Upper lobe of right lung (tissue), 1 donor: ENCODE measurements at regions not wholly inside any gene's neighbourhood (a gene's known extent, or its start where the extent isn't known, plus 50 kb on each side); places are given as distances from the start of the nearest gene placed in this dataset.
"Not testable (repeated sequence)": the region's sequence is repeated elsewhere in the genome, so short reads cannot be mapped to it uniquely, and the experiment has no call there.

Experiments used
- ATAC-seq: fragments of 200-7000 bp; cut with Tn5 transposase; one replicate; pipeline ENCODE4 v1.9.1; 2020; ENCODE audit warnings: mild to moderate bottlenecking, moderate library complexity
- DNase-seq: peaks from one replicate; pipeline ENCODE4 v3.0.0-alpha.2; 2020
- H3K27ac ChIP-seq: fragments of 200-600 bp; one replicate; pipeline ENCODE4 v1.8.0; 2022
- H3K27me3 ChIP-seq: fragments of 200-600 bp; one replicate; pipeline ENCODE4 v1.8.0; 2022; ENCODE audit warnings: mild to moderate bottlenecking
- H3K36me3 ChIP-seq: fragments of 200-600 bp; one replicate; pipeline ENCODE4 v1.8.0; 2022
- H3K4me1 ChIP-seq: fragments of 200-600 bp; one replicate; pipeline ENCODE4 v1.8.0; 2022
- H3K4me3 ChIP-seq: fragments of 200-600 bp; one replicate; pipeline ENCODE4 v1.8.0; 2022; ENCODE audit warnings: mild to moderate bottlenecking
- H3K9me3 ChIP-seq: fragments of 200-600 bp; one replicate; pipeline ENCODE4 v1.8.0; 2022
- intact Hi-C: fragments of 100-400 bp; cut with DNase I; formaldehyde crosslinking; loops from one replicate; pipeline ENCODE4 v1.11.0; 2022
- microRNA-seq: library from miRNA; unstranded; fragments of <30 nt; microRNA quantifications from one replicate; pipeline ENCODE4 v1.2.0, GENCODE V29; 2020; ENCODE audit warnings: borderline microRNAs expressed
- TF ChIP-seq, protein P1 (sequence below): fragments of 200-600 bp; IDR thresholded peaks from one replicate; pipeline ENCODE4 v1.8.0; 2022; ENCODE audit warnings: antibody characterized with exemption
- donor health status: DM: no; HTN: yes; CAD: no; lungs with severe emphysema.

DNA sequence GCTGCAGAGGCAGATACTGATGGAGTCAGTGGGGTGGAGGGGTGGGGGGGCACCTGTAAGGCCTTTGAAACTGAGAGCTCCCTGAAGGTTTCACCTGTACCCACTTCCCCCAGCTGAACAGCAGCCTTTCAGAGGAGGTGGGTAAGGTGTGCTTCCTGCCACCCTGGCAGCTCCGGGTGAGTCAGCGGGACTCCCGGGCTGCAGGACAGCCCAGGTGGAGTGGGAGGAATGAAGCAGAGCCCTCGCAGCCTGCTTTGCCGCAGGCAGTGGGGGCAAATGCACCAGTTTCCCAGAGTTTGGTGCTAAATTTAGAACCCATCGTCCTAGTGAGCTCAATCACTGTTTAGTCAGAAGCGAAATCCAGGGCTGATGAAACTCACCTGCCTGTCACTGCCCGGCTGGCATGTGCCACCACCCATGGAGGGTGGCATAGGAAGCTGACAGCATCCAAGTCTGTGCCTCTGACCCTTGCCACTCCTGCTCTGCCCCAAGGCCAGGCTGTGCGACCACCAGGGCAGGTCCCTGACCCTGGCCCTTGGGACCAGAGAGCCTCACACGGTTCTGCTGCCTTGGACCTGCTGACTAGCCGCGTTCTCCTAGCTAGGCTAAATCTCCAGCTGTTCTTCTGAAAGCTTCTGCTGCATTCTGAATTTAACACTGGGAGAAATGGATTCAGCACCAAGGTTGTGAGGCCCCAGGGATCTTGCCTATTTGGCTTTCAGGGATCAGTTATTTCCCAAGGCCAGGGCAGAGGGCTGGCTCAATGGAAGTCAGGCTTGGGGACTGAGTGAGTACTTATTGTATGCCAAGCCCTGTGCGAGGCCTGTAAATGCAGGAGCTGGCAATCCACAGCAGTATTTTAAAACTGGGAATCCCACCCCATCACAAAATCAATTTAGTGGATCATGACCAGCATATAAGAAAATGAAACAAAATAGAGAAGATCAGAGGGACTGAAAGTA is 67.3 kb upstream of the RASGRF1 start:
- Histone ChIP-seq H3K27ac (no peak overlapping the region), H3K36me3 (no peaks in the 10 kb centered on the region), H3K4me3 (no peak overlapping the region), H3K9me3 (no peaks in the 10 kb centered on the region), H3K4me1 (no peaks in the 10 kb centered on the region), H3K27me3 (no peaks in the 10 kb centered on the region)
- intact Hi-C loops: no loop called here
- ATAC-seq: peak; percentile 19
- TF ChIP-seq, protein P1, sequence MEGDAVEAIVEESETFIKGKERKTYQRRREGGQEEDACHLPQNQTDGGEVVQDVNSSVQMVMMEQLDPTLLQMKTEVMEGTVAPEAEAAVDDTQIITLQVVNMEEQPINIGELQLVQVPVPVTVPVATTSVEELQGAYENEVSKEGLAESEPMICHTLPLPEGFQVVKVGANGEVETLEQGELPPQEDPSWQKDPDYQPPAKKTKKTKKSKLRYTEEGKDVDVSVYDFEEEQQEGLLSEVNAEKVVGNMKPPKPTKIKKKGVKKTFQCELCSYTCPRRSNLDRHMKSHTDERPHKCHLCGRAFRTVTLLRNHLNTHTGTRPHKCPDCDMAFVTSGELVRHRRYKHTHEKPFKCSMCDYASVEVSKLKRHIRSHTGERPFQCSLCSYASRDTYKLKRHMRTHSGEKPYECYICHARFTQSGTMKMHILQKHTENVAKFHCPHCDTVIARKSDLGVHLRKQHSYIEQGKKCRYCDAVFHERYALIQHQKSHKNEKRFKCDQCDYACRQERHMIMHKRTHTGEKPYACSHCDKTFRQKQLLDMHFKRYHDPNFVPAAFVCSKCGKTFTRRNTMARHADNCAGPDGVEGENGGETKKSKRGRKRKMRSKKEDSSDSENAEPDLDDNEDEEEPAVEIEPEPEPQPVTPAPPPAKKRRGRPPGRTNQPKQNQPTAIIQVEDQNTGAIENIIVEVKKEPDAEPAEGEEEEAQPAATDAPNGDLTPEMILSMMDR: no peak
- no peak for DNase-seq

DNA sequence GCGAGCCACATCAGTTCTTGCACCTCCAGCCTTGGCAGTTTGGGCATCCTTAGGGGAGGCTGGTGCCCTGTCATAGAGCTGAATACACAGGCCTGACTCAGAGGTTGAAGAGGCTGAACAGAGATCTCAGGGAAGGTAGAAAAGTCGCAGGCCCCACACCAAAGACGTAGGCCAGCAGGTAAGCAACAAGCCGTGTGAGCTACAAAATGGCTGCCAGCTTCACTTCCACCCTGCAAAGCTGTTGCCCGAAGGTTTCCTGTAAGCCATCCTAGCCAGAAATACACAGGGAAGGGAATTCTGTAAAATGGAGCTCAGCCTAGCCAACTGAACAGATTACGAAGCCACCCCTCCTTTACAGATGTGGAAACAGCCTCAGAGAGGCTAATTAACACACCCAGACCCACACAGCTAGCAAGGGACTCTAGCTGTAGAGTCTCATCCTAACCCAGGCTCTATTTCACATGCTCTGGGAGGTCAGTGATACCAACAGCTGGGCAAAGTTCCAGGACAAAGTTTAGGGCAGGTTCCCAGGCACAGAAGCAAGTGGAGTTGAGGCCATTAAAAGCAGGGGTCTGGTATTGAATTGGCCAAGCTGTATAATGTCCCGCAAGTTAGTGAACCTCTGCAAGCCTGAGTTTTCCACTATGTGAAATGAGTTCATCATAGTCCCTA is 66.3 kb upstream of the RASGRF1 start:
- intact Hi-C loops: no loop called here
- H3K27me3 ChIP-seq: no peaks in the 10 kb centered on the region
- no peak for ATAC-seq

GRCh38 chr15:79154483-79155135 is 64.0 kb upstream of the RASGRF1 start:
- TF ChIP-seq, protein P1: no peak
- ATAC-seq: no peak
- Histone ChIP-seq H3K27me3 (no peaks in the 10 kb centered on the region), H3K27ac (no peak overlapping the region), H3K9me3 (no peaks in the 10 kb centered on the region), H3K4me1 (no peaks in the 10 kb centered on the region), H3K4me3 (no peak overlapping the region), H3K36me3 (no peaks in the 10 kb centered on the region)
- no peak for DNase-seq
- intact Hi-C loops: no loop called here

More for the DNA sequence above, 66.3 kb upstream of the RASGRF1 start:
- Histone ChIP-seq H3K4me3 (no peak overlapping the region), H3K9me3 (no peaks in the 10 kb centered on the region), H3K27ac (no peak overlapping the region), H3K4me1 (no peaks in the 10 kb centered on the region), H3K36me3 (no peaks in the 10 kb centered on the region)
- no peak for DNase-seq
- TF ChIP-seq, protein P1: no peak

GRCh38 chr15:79144290-79144689 is 53.7 kb upstream of the RASGRF1 start:
- H3K4me1 ChIP-seq, H3K27ac ChIP-seq, H3K36me3 ChIP-seq, H3K4me3 ChIP-seq, ATAC-seq, DNase-seq, H3K27me3 ChIP-seq, H3K9me3 ChIP-seq, intact Hi-C loops: not testable (repeated sequence)

DNA sequence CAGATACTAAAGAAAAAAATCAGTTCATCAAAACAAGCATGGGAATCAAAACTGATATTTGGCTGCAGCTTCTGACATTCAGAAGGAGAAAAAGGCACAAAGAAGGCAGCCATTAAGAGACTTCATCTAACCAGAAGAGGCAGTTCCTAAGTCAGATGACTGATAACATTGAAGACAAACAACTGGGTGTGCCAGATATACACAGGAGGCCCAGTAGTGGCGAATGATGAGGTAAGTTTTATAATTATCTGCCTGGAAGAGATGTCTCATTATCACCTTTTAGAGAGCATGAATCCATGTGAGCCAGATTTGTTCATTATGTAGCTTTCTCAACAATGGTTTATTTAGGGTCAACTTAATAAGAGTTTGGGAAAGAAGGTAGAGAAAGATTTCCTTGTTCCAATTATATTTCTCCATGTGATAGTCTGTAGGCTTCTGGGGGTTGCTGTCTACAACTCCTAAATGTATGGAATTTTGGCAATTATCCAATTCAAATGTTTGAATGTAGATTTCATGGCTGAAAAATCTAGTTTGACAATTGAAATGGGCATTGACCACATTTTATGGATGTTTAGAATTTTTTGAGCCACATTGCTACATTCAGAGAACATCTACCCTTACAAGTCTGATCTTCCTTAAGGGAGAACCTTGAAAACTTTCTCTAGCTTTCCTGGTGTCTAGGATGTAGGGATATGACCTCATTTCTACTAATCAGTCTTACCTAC is 50.4 kb upstream of the RASGRF1 start:
- H3K4me1 ChIP-seq: no peaks in the 10 kb centered on the region
- no peak overlapping the region for H3K4me3 ChIP-seq
- H3K27me3 ChIP-seq: no peaks in the 10 kb centered on the region
- H3K27ac ChIP-seq: no peak overlapping the region
- no peak for DNase-seq
- no peaks in the 10 kb centered on the region for H3K9me3 ChIP-seq
- no peaks in the 10 kb centered on the region for H3K36me3 ChIP-seq
- intact Hi-C loops: no loop called here
- TF ChIP-seq, protein P1: no peak
- ATAC-seq: no peak

Small RNA genes lying in the stretch of these regions (microRNA-seq; reads per million reads assigned to microRNA genes)
- gene MIR184: 110 reads per million, percentile 66 among the genes with 10 or more reads in this experiment
